K562 (cell line): ENCODE measurements at regions not wholly inside any gene's neighbourhood (a gene's known extent, or its start where the extent isn't known, plus 50 kb on each side); places are given as distances from the start of the nearest gene placed in this dataset.

Experiments
- MYC ChIP-seq, 2 experiments: fragments of 250-450 bp in 1 of 2; sonication (Bioruptor Pico) in 1 of 2; IDR thresholded peaks; 2 replicates each; pipeline versions ENCODE4 v1.5.1 to v1.6.1; 2012 to 2021; ENCODE audit warnings: low read depth in 2 of 2, borderline replicate concordance in 1 of 2, improper control_type of control experiment in 1 of 2, low read length in 1 of 2, mild to moderate bottlenecking in 1 of 2, moderate library complexity in 1 of 2
- POLR2A ChIP-seq: fragments of 450-650 bp; conservative IDR thresholded peaks from 2 replicates; pipeline ENCODE4 v1.6.1; 2016
- YY1 ChIP-seq, 3 experiments: IDR thresholded peaks; 2 replicates each; pipeline ENCODE4 v1.6.1; 2011; ENCODE audit warnings: low read length in 2 of 3, mild to moderate bottlenecking in 2 of 3, moderate library complexity in 2 of 3, borderline replicate concordance in 1 of 3, control low read depth in 1 of 3, low read depth in 1 of 3; ENCODE audit not compliant: insufficient read depth in 3 of 3, insufficient replicate concordance in 2 of 3, control insufficient read depth in 1 of 3, insufficient read length in 1 of 3; ENCODE audit errors: extremely low read depth in 1 of 3
- TF ChIP-seq, protein P1 (sequence below), 3 experiments: fragments of 200-800 bp in 1 of 3; fragments of 250-450 bp in 1 of 3; fragments of 450-650 bp in 1 of 3; sonication (Bioruptor Pico) in 1 of 3; sonication (Bioruptor generic) in 1 of 3; formaldehyde crosslinking in 1 of 3; IDR thresholded peaks; 2 replicates each; pipeline versions ENCODE4 v1.6.1 to v1.8.0; 2016 to 2022; ENCODE audit warnings: mild to moderate bottlenecking in 2 of 3, missing genetic modification characterization in 2 of 3, missing compliant biosample characterization in 1 of 3, moderate library complexity in 1 of 3
- TF ChIP-seq, protein P2 (sequence below): sonication (generic); formaldehyde crosslinking; IDR thresholded peaks from 2 replicates; pipeline ENCODE4 v1.8.0; 2022; ENCODE audit warnings: missing genetic modification reagents, mild to moderate bottlenecking, borderline replicate concordance

DNA sequence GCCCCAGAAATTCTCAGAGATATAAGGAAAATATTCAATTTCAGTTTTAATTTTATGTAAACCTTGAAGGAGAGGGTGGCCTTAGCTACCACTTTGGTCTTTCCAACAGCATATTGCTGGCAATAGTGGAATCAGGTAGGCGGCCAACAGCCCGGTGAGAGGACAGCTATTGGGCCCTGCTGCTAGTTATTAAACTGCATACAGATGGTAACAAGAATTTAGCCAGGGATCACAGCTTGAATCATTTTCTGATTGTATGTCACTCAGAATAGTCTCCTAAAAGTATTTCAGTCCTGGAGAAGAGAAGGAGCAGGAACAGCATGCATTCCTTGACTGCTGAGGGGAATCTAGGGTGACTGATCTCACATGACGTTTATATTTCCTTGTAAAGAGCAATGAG lies 261.4 kb upstream of the SMIM30 start:
- TF ChIP-seq MYC (IDR thresholded peaks at IDR 0.05; ENCODE audit: low read depth, low read length) (no peak), MYC (CRISPR knock-in tag; IDR thresholded peaks at IDR 0.05; ENCODE audit: borderline replicate concordance, low read depth) (no peak), YY1 (IDR thresholded peaks at IDR 0.05; ENCODE audit: borderline replicate concordance in 1 of 3, control insufficient read depth in 1 of 3, extremely low read depth in 1 of 3, insufficient read depth in 3 of 3, insufficient read length in 1 of 3, insufficient replicate concordance in 2 of 3, low read depth in 1 of 3, low read length in 2 of 3) (no peak), POLR2A (no peak)
- TF ChIP-seq, protein P1, sequence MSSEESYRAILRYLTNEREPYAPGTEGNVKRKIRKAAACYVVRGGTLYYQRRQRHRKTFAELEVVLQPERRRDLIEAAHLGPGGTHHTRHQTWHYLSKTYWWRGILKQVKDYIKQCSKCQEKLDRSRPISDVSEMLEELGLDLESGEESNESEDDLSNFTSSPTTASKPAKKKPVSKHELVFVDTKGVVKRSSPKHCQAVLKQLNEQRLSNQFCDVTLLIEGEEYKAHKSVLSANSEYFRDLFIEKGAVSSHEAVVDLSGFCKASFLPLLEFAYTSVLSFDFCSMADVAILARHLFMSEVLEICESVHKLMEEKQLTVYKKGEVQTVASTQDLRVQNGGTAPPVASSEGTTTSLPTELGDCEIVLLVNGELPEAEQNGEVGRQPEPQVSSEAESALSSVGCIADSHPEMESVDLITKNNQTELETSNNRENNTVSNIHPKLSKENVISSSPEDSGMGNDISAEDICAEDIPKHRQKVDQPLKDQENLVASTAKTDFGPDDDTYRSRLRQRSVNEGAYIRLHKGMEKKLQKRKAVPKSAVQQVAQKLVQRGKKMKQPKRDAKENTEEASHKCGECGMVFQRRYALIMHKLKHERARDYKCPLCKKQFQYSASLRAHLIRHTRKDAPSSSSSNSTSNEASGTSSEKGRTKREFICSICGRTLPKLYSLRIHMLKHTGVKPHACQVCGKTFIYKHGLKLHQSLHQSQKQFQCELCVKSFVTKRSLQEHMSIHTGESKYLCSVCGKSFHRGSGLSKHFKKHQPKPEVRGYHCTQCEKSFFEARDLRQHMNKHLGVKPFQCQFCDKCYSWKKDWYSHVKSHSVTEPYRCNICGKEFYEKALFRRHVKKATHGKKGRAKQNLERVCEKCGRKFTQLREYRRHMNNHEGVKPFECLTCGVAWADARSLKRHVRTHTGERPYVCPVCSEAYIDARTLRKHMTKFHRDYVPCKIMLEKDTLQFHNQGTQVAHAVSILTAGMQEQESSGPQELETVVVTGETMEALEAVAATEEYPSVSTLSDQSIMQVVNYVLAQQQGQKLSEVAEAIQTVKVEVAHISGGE (CRISPR knock-in tag; IDR thresholded peaks at IDR 0.05), result no peak
- TF ChIP-seq, protein P2, sequence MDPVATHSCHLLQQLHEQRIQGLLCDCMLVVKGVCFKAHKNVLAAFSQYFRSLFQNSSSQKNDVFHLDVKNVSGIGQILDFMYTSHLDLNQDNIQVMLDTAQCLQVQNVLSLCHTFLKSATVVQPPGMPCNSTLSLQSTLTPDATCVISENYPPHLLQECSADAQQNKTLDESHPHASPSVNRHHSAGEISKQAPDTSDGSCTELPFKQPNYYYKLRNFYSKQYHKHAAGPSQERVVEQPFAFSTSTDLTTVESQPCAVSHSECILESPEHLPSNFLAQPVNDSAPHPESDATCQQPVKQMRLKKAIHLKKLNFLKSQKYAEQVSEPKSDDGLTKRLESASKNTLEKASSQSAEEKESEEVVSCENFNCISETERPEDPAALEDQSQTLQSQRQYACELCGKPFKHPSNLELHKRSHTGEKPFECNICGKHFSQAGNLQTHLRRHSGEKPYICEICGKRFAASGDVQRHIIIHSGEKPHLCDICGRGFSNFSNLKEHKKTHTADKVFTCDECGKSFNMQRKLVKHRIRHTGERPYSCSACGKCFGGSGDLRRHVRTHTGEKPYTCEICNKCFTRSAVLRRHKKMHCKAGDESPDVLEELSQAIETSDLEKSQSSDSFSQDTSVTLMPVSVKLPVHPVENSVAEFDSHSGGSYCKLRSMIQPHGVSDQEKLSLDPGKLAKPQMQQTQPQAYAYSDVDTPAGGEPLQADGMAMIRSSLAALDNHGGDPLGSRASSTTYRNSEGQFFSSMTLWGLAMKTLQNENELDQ (CRISPR knock-in tag), result no peak
